HepG2 (cell line): ENCODE measurements at regions not wholly inside any gene's neighbourhood (a gene's known extent, or its start where the extent isn't known, plus 50 kb on each side); places are given as distances from the start of the nearest gene placed in this dataset.

Source experiments
- ATAC-seq: fragments of 200-7000 bp; cut with Tn5 transposase; 3 replicates; pipeline ENCODE4 v1.9.1; 2020; ENCODE audit warnings: mild to moderate bottlenecking, moderate library complexity
- BruUV-seq: library from RNA; stranded (reverse); fragments of 400-500 nt; replicated peaks from 2 replicates; lab custom pipeline; 2021; lab: Mats Ljungman, UMichigan
- CTCF ChIA-PET: fragments of 300-600 bp; formaldehyde crosslinking; extraction: SDS; loops from one replicate; lab custom pipeline; 2021; ENCODE audit warnings: low total read pairs, inconsistent platforms, low intra/inter-chr PET ratio; lab: Yijun Ruan, JAX
- POLR2A ChIA-PET: fragments of 350-600 bp; sonication (Branson Sonifier 250); formaldehyde crosslinking; loops from one replicate; lab custom pipeline; 2020; ENCODE audit warnings: antibody characterized with exemption, inconsistent platforms; lab: Yijun Ruan, JAX
- DNase-seq: peaks from one replicate; pipeline ENCODE4 v3.0.0-alpha.2; 2015; ENCODE audit warnings: low spot score
- FAIRE-seq: peaks from 3 replicates; lab custom pipeline; 2011; peaks lifted over from hg19 to GRCh38; lab: Jason Lieb, UNC
- H2AFZ ChIP-seq: one replicate; pipeline ENCODE4 v1.6.1; 2011; ENCODE audit warnings: low read length, inconsistent platforms
- H3K27ac ChIP-seq: fragments of 300-600 bp; 3 replicates; pipeline ENCODE4 v1.8.0; 2011; ENCODE audit warnings: mixed run types, mild to moderate bottlenecking, mixed read lengths, low read length, inconsistent platforms; ENCODE audit not compliant: insufficient read depth; ENCODE audit errors: extremely low read length
- H3K27me3 ChIP-seq, 2 experiments: fragments of 200-600 bp in 1 of 2; 2 replicates in 1 of 2; 3 replicates in 1 of 2; pipeline versions ENCODE4 v1.6.0 to v1.8.0; 2011; ENCODE audit warnings: low read length in 2 of 2, mild to moderate bottlenecking in 2 of 2, moderate library complexity in 2 of 2, inconsistent platforms in 1 of 2; ENCODE audit not compliant: insufficient read depth in 2 of 2, control insufficient read depth in 1 of 2
- H3K36me3 ChIP-seq, 2 experiments: fragments of 200-600 bp in 1 of 2; replicated peaks in 1 of 2; 2 replicates in 1 of 2; 3 replicates in 1 of 2; pipeline versions ENCODE4 v1.5.1 to v1.8.0; 2011; ENCODE audit warnings: low read length in 2 of 2, inconsistent platforms in 1 of 2; ENCODE audit not compliant: insufficient read depth in 2 of 2, control insufficient read depth in 1 of 2
- H3K4me1 ChIP-seq: 2 replicates; pipeline ENCODE4 v1.5.1; 2012; ENCODE audit warnings: low read length, inconsistent platforms; ENCODE audit not compliant: insufficient read depth
- H3K4me2 ChIP-seq: 2 replicates; pipeline ENCODE4 v1.6.0; 2011; ENCODE audit warnings: low read depth, low read length, inconsistent platforms
- H3K4me3 ChIP-seq, 3 experiments: fragments of 200-600 bp in 1 of 3; sonication (generic), shearing (Covaris generic) in 1 of 3; replicated peaks in 1 of 3; 2 replicates each; pipeline ENCODE4 v1.5.1; 2011 to 2016; ENCODE audit warnings: low read length in 3 of 3, inconsistent platforms in 2 of 3, low read depth in 2 of 3, mild to moderate bottlenecking in 2 of 3, control low read depth in 1 of 3, mixed read lengths in 1 of 3; ENCODE audit not compliant: insufficient read depth in 1 of 3
- H3K79me2 ChIP-seq: one replicate; pipeline ENCODE4 v1.6.1; 2011; ENCODE audit warnings: low read length, inconsistent platforms; ENCODE audit not compliant: insufficient read depth
- H3K9ac ChIP-seq: 2 replicates; pipeline ENCODE4 v1.6.0; 2011; ENCODE audit warnings: mild to moderate bottlenecking, low read depth, low read length, inconsistent platforms; ENCODE audit not compliant: insufficient read depth
- H3K9me3 ChIP-seq: 2 replicates; pipeline ENCODE4 v1.5.1; 2012; ENCODE audit warnings: mild to moderate bottlenecking, low read length
- H4K20me1 ChIP-seq: 2 replicates; pipeline ENCODE4 v1.6.0; 2011; ENCODE audit warnings: inconsistent platforms, mild to moderate bottlenecking, low read length, moderate library complexity; ENCODE audit not compliant: insufficient read depth
- BHLHE40 ChIP-seq: IDR thresholded peaks from 2 replicates; pipeline ENCODE4 v1.6.1; 2011; ENCODE audit warnings: low read length, improper control_type of control experiment
- CHCHD3 ChIP-seq: sonication (generic); formaldehyde crosslinking; IDR thresholded peaks from 2 replicates; pipeline ENCODE4 v1.8.0; 2022; ENCODE audit warnings: mild to moderate bottlenecking, missing genetic modification reagents, moderate library complexity
- CHD2 ChIP-seq: IDR thresholded peaks from 2 replicates; pipeline ENCODE4 v1.6.1; 2011; ENCODE audit warnings: low read depth, low read length, improper control_type of control experiment
- TBL1XR1 ChIP-seq: fragments of 150-350 bp; IDR thresholded peaks from 2 replicates; pipeline ENCODE4 v1.6.1; 2014; ENCODE audit warnings: borderline replicate concordance, low read length; ENCODE audit not compliant: partially characterized antibody
- ZFP36L1 ChIP-seq: sonication (generic); formaldehyde crosslinking; IDR thresholded peaks from 2 replicates; pipeline ENCODE4 v1.8.0; 2022; ENCODE audit warnings: mild to moderate bottlenecking, missing genetic modification reagents, moderate library complexity
- ZNF207 ChIP-seq: fragments of 450-650 bp; IDR thresholded peaks from 2 replicates; pipeline ENCODE4 v1.6.1; 2016; ENCODE audit warnings: antibody characterized with exemption, borderline replicate concordance
- ZSCAN30 ChIP-seq: sonication (generic); formaldehyde crosslinking; IDR thresholded peaks from 2 replicates; pipeline ENCODE4 v1.5.0; 2020; ENCODE audit warnings: mild to moderate bottlenecking, missing genetic modification reagents
- WGBS: methylation state at CpG from one replicate; pipeline ENCODE4 v1.1.6; 2017; ENCODE audit warnings: low lambda C conversion rate; 5-methylcytosine and 5-hydroxymethylcytosine counted together
- in situ Hi-C: cut with HindIII; loops from 2 replicates; pipeline ENCODE4 v1.10.0; 2017; ENCODE audit warnings: low pct_unique_long_range_greater_than_20kb; ENCODE audit not compliant: extremely low pct_ligation_motif_present
- intact Hi-C: fragments of 100-400 bp; cut with micrococcal nuclease; formaldehyde crosslinking; loops from one replicate; pipeline ENCODE4 v1.10.0; 2022; ENCODE audit not compliant: unreplicated experiment
- TF ChIP-seq, protein P1 (sequence below): sonication (generic); formaldehyde crosslinking; IDR thresholded peaks from 2 replicates; pipeline ENCODE4 v1.4.0; 2020; ENCODE audit warnings: mild to moderate bottlenecking, low read depth, missing genetic modification reagents
- TF ChIP-seq, protein P2 (sequence below): IDR thresholded peaks from 2 replicates; pipeline ENCODE4 v1.6.1; 2016
- TF ChIP-seq, protein P3 (sequence below): sonication (generic); formaldehyde crosslinking; IDR thresholded peaks from 2 replicates; pipeline ENCODE4 v1.5.0; 2020; ENCODE audit warnings: missing genetic modification reagents

DNA sequence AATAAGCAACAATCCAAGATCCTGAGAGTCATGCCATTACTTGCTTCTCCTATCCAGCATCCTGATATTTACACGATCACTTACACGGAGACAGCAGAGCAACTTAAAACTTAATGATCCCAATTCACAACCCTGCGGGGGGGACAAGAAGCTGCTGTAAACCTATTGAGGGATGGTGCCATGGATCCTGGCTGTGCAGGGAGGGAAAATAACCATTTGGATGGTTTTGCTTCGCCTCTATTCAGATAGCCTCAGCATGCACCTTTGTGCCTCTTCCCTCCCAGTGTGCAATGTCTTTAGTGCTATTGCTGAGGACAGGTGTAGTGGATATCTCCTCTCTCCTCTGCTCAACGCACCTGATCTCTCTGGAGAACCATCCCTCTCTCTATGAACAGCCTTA is 89.7 kb upstream of the PPARGC1A start:
- WGBS, result 6% methylated on average over 5 of the region's 5 CpGs
- TF ChIP-seq, protein P1, sequence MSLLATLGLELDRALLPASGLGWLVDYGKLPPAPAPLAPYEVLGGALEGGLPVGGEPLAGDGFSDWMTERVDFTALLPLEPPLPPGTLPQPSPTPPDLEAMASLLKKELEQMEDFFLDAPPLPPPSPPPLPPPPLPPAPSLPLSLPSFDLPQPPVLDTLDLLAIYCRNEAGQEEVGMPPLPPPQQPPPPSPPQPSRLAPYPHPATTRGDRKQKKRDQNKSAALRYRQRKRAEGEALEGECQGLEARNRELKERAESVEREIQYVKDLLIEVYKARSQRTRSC, result no peak
- TF ChIP-seq ZNF207, result no peak
- ATAC-seq, result no peak

DNA sequence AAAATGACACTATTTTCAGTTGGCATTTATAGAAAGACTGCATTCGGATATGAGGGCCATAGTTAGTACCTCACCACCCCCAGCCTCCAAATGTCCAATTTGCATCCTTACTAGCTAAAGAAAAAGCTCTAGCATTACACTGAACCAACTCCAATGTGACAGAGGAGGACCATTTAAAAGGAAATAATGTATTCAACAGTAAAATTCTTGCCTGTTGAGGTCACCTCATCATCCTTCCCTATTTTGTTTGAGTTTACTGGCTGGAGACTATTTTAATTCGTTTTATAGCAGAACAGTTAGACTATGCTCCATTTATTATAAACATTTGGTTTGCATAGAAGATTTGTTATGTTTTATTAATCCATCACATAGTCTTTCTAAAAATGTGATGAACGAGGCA is 88.2 kb upstream of the PPARGC1A start:
- intact Hi-C loops (no loop called here), in situ Hi-C loops (no loop called here)
- Histone ChIP-seq H3K4me1 (no peaks in the 10 kb centered on the region), H3K79me2 (no peaks in the 10 kb centered on the region), H3K4me2 (no peak overlapping the region), H3K27me3 (no peaks in the 10 kb centered on the region), H2AFZ (no peak overlapping the region), H4K20me1 (no peaks in the 10 kb centered on the region), H3K27ac (no peak overlapping the region), H3K36me3 (no peaks in the 10 kb centered on the region), H3K9ac (no peak overlapping the region), H3K9me3 (no peaks in the 10 kb centered on the region), H3K4me3 (no peak overlapping the region)
- TF ChIP-seq TBL1XR1, result no peak
- TF ChIP-seq, protein P2, sequence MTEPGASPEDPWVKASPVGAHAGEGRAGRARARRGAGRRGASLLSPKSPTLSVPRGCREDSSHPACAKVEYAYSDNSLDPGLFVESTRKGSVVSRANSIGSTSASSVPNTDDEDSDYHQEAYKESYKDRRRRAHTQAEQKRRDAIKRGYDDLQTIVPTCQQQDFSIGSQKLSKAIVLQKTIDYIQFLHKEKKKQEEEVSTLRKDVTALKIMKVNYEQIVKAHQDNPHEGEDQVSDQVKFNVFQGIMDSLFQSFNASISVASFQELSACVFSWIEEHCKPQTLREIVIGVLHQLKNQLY (CRISPR knock-in tag), result no peak
- TF ChIP-seq ZSCAN30 (CRISPR knock-in tag), result no peak
- no peak for TF ChIP-seq ZFP36L1
- TF ChIP-seq, protein P3, sequence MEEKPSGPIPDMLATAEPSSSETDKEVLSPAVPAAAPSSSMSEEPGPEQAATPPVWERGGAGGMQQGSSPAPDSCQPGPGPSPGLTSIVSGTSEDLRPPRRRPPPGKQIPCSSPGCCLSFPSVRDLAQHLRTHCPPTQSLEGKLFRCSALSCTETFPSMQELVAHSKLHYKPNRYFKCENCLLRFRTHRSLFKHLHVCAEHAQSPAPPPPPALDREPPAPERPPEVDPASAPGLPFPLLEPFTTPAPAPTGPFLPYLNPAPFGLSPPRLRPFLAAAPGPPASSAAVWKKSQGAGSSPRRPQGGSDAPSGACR (CRISPR knock-in tag), result no peak
- no peak for TF ChIP-seq BHLHE40
- TF ChIP-seq CHCHD3 (CRISPR knock-in tag), result no peak
- TF ChIP-seq CHD2, result no peak
- no peak for FAIRE-seq
- POLR2A ChIA-PET, result no interaction called here
- no peak for ATAC-seq
- no peak for DNase-seq
- 0% methylated on average over 3 of the region's 3 CpGs for WGBS
- CTCF ChIA-PET, result no interaction called here
- no TSS peak for BruUV-seq

More for the DNA sequence above, 89.7 kb upstream of the PPARGC1A start:
- H3K4me2 ChIP-seq, result no peak overlapping the region
- H3K9me3 ChIP-seq, result no peaks in the 10 kb centered on the region
- no peaks in the 10 kb centered on the region for H3K27me3 ChIP-seq
- H3K4me1 ChIP-seq, result no peaks in the 10 kb centered on the region
- H3K27ac ChIP-seq, result no peak overlapping the region
- in situ Hi-C loops, result no loop called here
- no peak for FAIRE-seq
- H4K20me1 ChIP-seq, result no peaks in the 10 kb centered on the region
- DNase-seq, result no peak
- ChIA-PET POLR2A (no interaction called here), CTCF (no interaction called here)
- no peak overlapping the region for H3K4me3 ChIP-seq
- BruUV-seq, result no TSS peak
- no peaks in the 10 kb centered on the region for H3K79me2 ChIP-seq
- H2AFZ ChIP-seq, result no peak overlapping the region
- no peak overlapping the region for H3K9ac ChIP-seq
- intact Hi-C loops, result no loop called here
- H3K36me3 ChIP-seq, result no peaks in the 10 kb centered on the region
